Aorta (tissue), 5 donors: ENCODE measurements at regions not wholly inside any gene's neighbourhood (a gene's known extent, or its start where the extent isn't known, plus 50 kb on each side); places are given as distances from the start of the nearest gene placed in this dataset.

ENCODE experiments used
- ATAC-seq: fragments of 200-7000 bp; cut with Tn5 transposase; one replicate; pipeline ENCODE4 v1.9.1; 2022; ENCODE audit warnings: moderate library complexity; ENCODE audit not compliant: low FRiP score
- DNase-seq, 2 donors: peaks; one replicate each; pipeline ENCODE4 v3.0.0-alpha.2; 2020
- H3K27ac ChIP-seq, 2 donors: one replicate each; pipeline ENCODE4 v1.5.1; 2013; ENCODE audit warnings: low read length in 2 of 2, mild to moderate bottlenecking in 2 of 2, moderate library complexity in 2 of 2, control low read depth in 1 of 2, inconsistent platforms in 1 of 2, low read depth in 1 of 2
- H3K27me3 ChIP-seq, 2 donors: one replicate each; pipeline ENCODE4 v1.6.1; 2013; ENCODE audit warnings: control low read depth in 1 of 2, low read length in 1 of 2, mild to moderate bottlenecking in 1 of 2, moderate library complexity in 1 of 2; ENCODE audit not compliant: insufficient read depth in 2 of 2, control insufficient read depth in 1 of 2
- H3K36me3 ChIP-seq, 2 donors: one replicate each; pipeline ENCODE4 v1.6.1; 2013; ENCODE audit warnings: control low read depth in 1 of 2, low read length in 1 of 2, mild to moderate bottlenecking in 1 of 2; ENCODE audit not compliant: insufficient read depth in 2 of 2, control insufficient read depth in 1 of 2
- H3K4me1 ChIP-seq, 2 donors: one replicate each; pipeline ENCODE4 v1.6.1; 2013; ENCODE audit warnings: low read length in 2 of 2, control low read depth in 1 of 2, mild to moderate bottlenecking in 1 of 2, moderate library complexity in 1 of 2; ENCODE audit not compliant: insufficient read depth in 2 of 2, control insufficient read depth in 1 of 2
- H3K4me3 ChIP-seq, 2 donors: one replicate each; pipeline ENCODE4 v1.5.1; 2013; ENCODE audit warnings: low read length in 2 of 2, control low read depth in 1 of 2, mild to moderate bottlenecking in 1 of 2
- H3K9me3 ChIP-seq: one replicate; pipeline ENCODE4 v1.6.1; 2013; ENCODE audit warnings: mild to moderate bottlenecking, low read length; ENCODE audit not compliant: control insufficient read depth
- WGBS, 2 donors: extraction: QIAGEN DNeasy Blood & Tissue Kit; methylation state at CpG; one replicate each; pipeline ENCODE4 v1.1.7; 2013; 5-methylcytosine and 5-hydroxymethylcytosine counted together
- intact Hi-C, 2 donors: fragments of 100-400 bp; cut with DNase I; formaldehyde crosslinking; loops; one replicate each; pipeline versions ENCODE4 v1.14.2 to v1.15.0; 2022
- donor health status: healthy with polysubstance abuse.
- donor health status: Bipolar disorder and iron deficiency.
- donor health status: DM: no; HTN: no; CAD: no.
- donor health status: DM: no; HTN: no; CAD: no.
- donor health status: DM: yes; HTN: yes; CAD: no.

DNA sequence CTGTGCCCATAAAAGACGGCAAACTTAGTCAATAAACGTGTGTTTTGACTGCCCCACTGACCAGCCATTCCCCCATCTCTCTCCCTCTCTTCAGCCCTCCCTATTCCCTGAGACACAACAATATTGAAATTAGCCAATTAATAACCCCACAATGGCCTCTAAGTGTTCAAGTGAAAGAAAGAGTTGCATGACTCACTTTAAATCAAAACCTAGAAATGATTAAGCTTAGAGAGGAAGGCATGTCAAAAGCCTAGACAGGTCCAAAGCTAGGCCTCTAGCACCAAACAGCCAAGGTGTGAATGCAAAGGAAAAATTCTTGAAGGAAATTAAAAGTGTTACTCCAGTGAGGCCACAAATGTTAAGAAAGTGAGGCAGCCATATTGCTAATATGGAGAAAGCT lies 261.6 kb upstream of the TBX18 start:
- Histone ChIP-seq H3K27me3 (no peaks in the 10 kb centered on the region), H3K27ac (no peak overlapping the region), H3K4me1 (no peaks in the 10 kb centered on the region), H3K9me3 (no peaks in the 10 kb centered on the region), H3K36me3 (no peaks in the 10 kb centered on the region), H3K4me3 (no peak overlapping the region)
- intact Hi-C loops, result no loop called here
- ATAC-seq, result no peak
- no peak for DNase-seq
- WGBS, 2 donors, result 77 to 94% methylated on average over 2 of the region's 2 CpGs

GRCh38 chr6:85023721-85024120 lies 259.3 kb upstream of the TBX18 start:
- intact Hi-C loops, result no loop called here
- 66 to 67% methylated on average over 2 of the region's 2 CpGs for WGBS, 2 donors
- no peak for ATAC-seq

GRCh38 chr6:85017352-85017751 lies 253.0 kb upstream of the TBX18 start:
- 99 to 100% methylated on average over 1 of the region's 1 CpG for WGBS, 2 donors
- Histone ChIP-seq H3K27me3 (no peaks in the 10 kb centered on the region), H3K4me3 (no peak overlapping the region), H3K9me3 (no peaks in the 10 kb centered on the region), H3K36me3 (no peaks in the 10 kb centered on the region), H3K27ac (no peak overlapping the region), H3K4me1 (no peaks in the 10 kb centered on the region)
- DNase-seq, result no peak
- no peak for ATAC-seq
- intact Hi-C loops, result loop anchor here in 1 of 2 donors (5.0 kb wide), 1 partner anchor 305 kb away; no protein-coding TSS in a partner anchor

More at GRCh38 chr6:85023721-85024120, 259.3 kb upstream of the TBX18 start:
- Histone ChIP-seq H3K27ac (no peak overlapping the region), H3K4me1 (no peaks in the 10 kb centered on the region), H3K9me3 (no peaks in the 10 kb centered on the region), H3K27me3 (no peaks in the 10 kb centered on the region), H3K4me3 (no peak overlapping the region), H3K36me3 (no peaks in the 10 kb centered on the region)
- DNase-seq, result no peak

DNA sequence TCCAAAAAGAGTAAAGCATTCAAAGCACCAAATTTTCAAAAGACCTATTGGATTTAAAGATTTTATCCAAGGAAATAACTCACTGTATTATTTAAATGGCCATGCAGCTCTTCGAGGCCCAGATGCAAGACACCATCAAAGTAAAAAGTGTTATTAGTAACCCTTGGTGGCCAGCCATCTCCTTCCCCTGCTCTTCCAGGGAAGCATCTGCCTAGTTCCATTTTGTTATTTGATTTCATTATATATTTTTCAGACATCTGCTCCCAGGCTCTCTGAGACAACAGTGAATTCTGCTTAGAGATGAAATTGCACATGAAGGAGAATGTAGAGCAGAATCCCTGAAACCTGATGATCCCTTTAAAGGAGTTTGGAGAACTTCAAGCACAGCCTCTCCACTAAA lies 252.3 kb upstream of the TBX18 start:
- intact Hi-C loops, result loop anchor here in 1 of 2 donors (5.0 kb wide), 1 partner anchor 306 kb away; no protein-coding TSS in a partner anchor
- no peak for ATAC-seq
- WGBS, 2 donors, result 57 to 81% methylated on average over 1 of the region's 1 CpG
- no peaks in the 10 kb centered on the region for H3K4me1 ChIP-seq
- H3K4me3 ChIP-seq, result no peak overlapping the region
- DNase-seq, result no peak
- no peaks in the 10 kb centered on the region for H3K9me3 ChIP-seq
- no peaks in the 10 kb centered on the region for H3K27me3 ChIP-seq
- no peaks in the 10 kb centered on the region for H3K36me3 ChIP-seq
- no peak overlapping the region for H3K27ac ChIP-seq

- no peaks in the 10 kb centered on the region for H3K27me3 ChIP-seq
- DNase-seq, result peak; percentile 60 to 85
- no peak overlapping the region for H3K4me3 ChIP-seq
- no peaks in the 10 kb centered on the region for H3K36me3 ChIP-seq
- ATAC-seq, result peak; percentile 86
- intact Hi-C loops, result loop anchor here in 1 of 2 donors (5.0 kb wide), 1 partner anchor 307 kb away; no protein-coding TSS in a partner anchor
- WGBS, 2 donors, result 14 to 18% methylated on average over 12 of the region's 12 CpGs
- no peaks in the 10 kb centered on the region for H3K4me1 ChIP-seq
- H3K9me3 ChIP-seq, result no peaks in the 10 kb centered on the region
- H3K27ac ChIP-seq, result no peak overlapping the region
Observed at GRCh38 chr6:85015396-85015990, 251.1 kb upstream of the TBX18 start.

- Histone ChIP-seq H3K4me3 (no peak overlapping the region), H3K27me3 (no peaks in the 10 kb centered on the region), H3K36me3 (no peaks in the 10 kb centered on the region), H3K9me3 (no peaks in the 10 kb centered on the region), H3K27ac (no peak overlapping the region), H3K4me1 (no peaks in the 10 kb centered on the region)
- no peak for DNase-seq
- ATAC-seq, result no peak
- intact Hi-C loops, result no loop called here
- 68 to 70% methylated on average over 1 of the region's 1 CpG for WGBS, 2 donors
Observed at GRCh38 chr6:85010865-85011264, 246.5 kb upstream of the TBX18 start.

DNA sequence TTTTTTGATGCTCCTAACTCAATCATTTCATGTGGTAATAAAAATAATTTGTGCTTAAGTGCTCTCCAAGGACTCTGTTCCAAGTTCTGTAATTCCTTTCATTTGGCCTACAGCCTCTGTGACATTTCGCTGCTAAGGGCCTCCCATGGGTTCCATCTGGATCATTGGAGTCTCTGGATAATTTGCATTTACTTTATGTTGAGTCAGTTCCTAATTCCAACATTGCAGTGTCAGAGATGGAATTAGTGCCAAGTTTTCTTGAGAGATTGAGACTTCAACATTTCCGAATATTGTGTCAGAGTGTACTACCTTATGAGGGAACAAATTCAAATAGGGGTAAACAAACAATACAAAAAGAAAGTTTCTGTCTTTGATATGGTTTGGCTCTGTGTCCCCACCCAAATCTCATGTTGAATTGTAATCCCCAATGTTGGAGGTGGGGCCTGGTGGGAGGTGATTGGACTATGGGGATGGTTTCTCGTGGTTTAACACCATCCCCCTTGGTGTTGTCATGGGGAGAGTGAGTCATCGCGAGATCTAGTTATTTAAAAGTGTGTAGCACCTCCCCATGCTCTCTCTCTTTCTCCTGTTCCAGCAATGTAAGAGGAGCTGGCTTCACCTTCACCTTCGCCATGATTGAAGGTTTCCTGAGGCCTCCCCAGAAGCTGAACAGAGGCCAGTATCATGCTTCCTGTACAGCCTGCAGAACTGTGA lies 244.1 kb upstream of the TBX18 start:
- 84 to 90% methylated on average over 6 of the region's 6 CpGs for WGBS, 2 donors
- intact Hi-C loops, result no loop called here

GRCh38 chr6:85006362-85006761 lies 242.0 kb upstream of the TBX18 start:
- intact Hi-C loops, result no loop called here
- no peak for ATAC-seq
- no peaks in the 10 kb centered on the region for H3K36me3 ChIP-seq
- H3K4me1 ChIP-seq, result no peaks in the 10 kb centered on the region
- H3K9me3 ChIP-seq, result no peaks in the 10 kb centered on the region
- H3K4me3 ChIP-seq, result no peak overlapping the region
- DNase-seq, result no peak
- no peaks in the 10 kb centered on the region for H3K27me3 ChIP-seq
- H3K27ac ChIP-seq, result no peak overlapping the region

More for the DNA sequence above, 244.1 kb upstream of the TBX18 start:
- DNase-seq, result no peak
- Histone ChIP-seq H3K4me3 (no peak overlapping the region), H3K9me3 (no peaks in the 10 kb centered on the region), H3K4me1 (no peaks in the 10 kb centered on the region), H3K36me3 (no peaks in the 10 kb centered on the region), H3K27ac (no peak overlapping the region), H3K27me3 (no peaks in the 10 kb centered on the region)
- ATAC-seq, result no peak

DNA sequence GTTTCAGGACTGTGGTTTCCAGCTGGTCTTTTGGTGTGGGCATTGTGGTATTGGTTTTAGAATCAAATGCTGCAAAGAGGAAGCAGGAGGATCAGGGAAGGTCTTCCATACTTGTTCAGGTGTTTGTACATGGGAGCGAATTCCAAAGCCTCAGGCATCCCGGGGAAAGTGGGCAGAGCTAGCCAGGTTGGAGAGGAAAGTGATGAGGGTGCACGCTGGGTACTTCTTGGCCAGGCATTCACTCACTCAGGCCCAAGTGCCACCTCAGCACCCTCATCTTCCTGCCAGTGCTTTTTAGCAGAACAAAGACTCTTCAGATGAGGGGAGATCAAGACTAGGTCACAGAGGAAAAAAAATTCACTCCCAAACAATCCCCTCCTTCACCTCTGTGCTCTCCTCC lies 241.1 kb upstream of the TBX18 start:
- no peak for DNase-seq

More for the DNA sequence above, 241.1 kb upstream of the TBX18 start:
- WGBS, 2 donors, result 70 to 76% methylated on average over 3 of the region's 3 CpGs
- no peak for ATAC-seq
- Histone ChIP-seq H3K4me3 (no peak overlapping the region), H3K27ac (no peak overlapping the region), H3K36me3 (no peaks in the 10 kb centered on the region), H3K4me1 (no peaks in the 10 kb centered on the region), H3K9me3 (no peaks in the 10 kb centered on the region), H3K27me3 (no peaks in the 10 kb centered on the region)
- intact Hi-C loops, result no loop called here
